OCI-LY7 (cell line): ENCODE measurements at regions not wholly inside any gene's neighbourhood (a gene's known extent, or its start where the extent isn't known, plus 50 kb on each side); places are given as distances from the start of the nearest gene placed in this dataset.

Experiments used
- EZH2phosphoT487 ChIP-seq: fragments of 200-600 bp; sonication (generic); IDR thresholded peaks from 2 replicates; pipeline ENCODE4 v1.6.1; 2018; ENCODE audit warnings: low read depth, borderline replicate concordance, mild to moderate bottlenecking, mixed run types, antibody characterized with exemption, low read length, moderate library complexity, mixed read lengths
- TF ChIP-seq, protein P1 (sequence below): fragments of 200-600 bp; sonication (generic); conservative IDR thresholded peaks from 2 replicates; pipeline ENCODE4 v1.5.1; 2014; ENCODE audit warnings: mild to moderate bottlenecking, antibody characterized with exemption, low read length, moderate library complexity, mixed read lengths

DNA sequence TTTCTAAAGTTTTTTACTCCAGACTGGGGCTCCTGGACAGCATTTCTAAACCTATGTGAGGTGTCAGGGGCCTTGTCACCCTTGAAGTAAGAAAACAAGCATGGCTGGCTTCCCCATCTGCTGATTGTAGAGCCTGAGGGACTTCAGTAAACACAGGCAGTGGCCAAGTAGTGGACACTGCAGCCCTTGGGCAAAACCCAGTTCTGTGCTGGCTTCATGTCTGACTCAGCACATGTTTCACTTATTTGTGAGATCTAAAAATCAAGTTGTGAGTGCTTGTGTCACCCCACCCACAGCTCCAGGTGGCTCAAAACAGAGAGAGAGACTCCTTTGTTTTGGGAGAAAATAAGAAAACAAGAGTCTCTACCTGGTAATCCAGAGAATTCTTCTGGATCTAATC lies 660.3 kb upstream of the VRK2 start:
- TF ChIP-seq, protein P1, sequence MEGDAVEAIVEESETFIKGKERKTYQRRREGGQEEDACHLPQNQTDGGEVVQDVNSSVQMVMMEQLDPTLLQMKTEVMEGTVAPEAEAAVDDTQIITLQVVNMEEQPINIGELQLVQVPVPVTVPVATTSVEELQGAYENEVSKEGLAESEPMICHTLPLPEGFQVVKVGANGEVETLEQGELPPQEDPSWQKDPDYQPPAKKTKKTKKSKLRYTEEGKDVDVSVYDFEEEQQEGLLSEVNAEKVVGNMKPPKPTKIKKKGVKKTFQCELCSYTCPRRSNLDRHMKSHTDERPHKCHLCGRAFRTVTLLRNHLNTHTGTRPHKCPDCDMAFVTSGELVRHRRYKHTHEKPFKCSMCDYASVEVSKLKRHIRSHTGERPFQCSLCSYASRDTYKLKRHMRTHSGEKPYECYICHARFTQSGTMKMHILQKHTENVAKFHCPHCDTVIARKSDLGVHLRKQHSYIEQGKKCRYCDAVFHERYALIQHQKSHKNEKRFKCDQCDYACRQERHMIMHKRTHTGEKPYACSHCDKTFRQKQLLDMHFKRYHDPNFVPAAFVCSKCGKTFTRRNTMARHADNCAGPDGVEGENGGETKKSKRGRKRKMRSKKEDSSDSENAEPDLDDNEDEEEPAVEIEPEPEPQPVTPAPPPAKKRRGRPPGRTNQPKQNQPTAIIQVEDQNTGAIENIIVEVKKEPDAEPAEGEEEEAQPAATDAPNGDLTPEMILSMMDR, result no peak
- no peak for TF ChIP-seq EZH2phosphoT487
